ENCODE measurements at regions not wholly inside any gene's neighbourhood (a gene's known extent, or its start where the extent isn't known, plus 50 kb on each side); places are given as distances from the start of the nearest gene placed in this dataset.
"Not testable (repeated sequence)": the region's sequence is repeated elsewhere in the genome, so short reads cannot be mapped to it uniquely, and the experiment has no call there.

- Mint-ChIP-seq H3K9me3 (peaks cover 27% of the 10 kb centered on the region), H3K27me3 (peaks cover 34% of the 10 kb centered on the region)
- not testable (repeated sequence) for DNase-seq, H3K27ac Mint-ChIP-seq, H3K4me3 Mint-ChIP-seq, H3K36me3 Mint-ChIP-seq, H3K4me1 Mint-ChIP-seq
- CTCF ChIA-PET, result interaction anchor here (1.4 to 1.5 kb wide), 2 partner anchors 16 to 34 kb away, joined by 3 to 4 read pairs; no protein-coding TSS in a partner anchor
Measured at GRCh38 chr17:28266926-28267719, 51.9 kb upstream of the TMEM97 start.

GRCh38 chr17:28267720-28268609, 51.0 kb upstream of the TMEM97 start:
- Mint-ChIP-seq H3K27me3 (peaks cover 42% of the 10 kb centered on the region), H3K4me3 (no peak overlapping the region), H3K36me3 (peaks cover 2% of the 10 kb centered on the region), H3K4me1 (no peaks in the 10 kb centered on the region), H3K27ac (no peak overlapping the region), H3K9me3 (peaks cover 22% of the 10 kb centered on the region)
- DNase-seq, result no peak
- CTCF ChIA-PET, result no interaction called here

GRCh38 chr17:28268610-28269313, 50.2 kb upstream of the TMEM97 start:
- Mint-ChIP-seq H3K27ac (no peak overlapping the region), H3K4me3 (no peak overlapping the region), H3K9me3 (peaks cover 19% of the 10 kb centered on the region), H3K4me1 (no peaks in the 10 kb centered on the region), H3K36me3 (peaks cover 2% of the 10 kb centered on the region), H3K27me3 (peaks cover 50% of the 10 kb centered on the region)
- CTCF ChIA-PET, result no interaction called here
- no peak for DNase-seq

Measured in activated naive CD4-positive, alpha-beta T cell treated with anti-CD3 and anti-CD28 coated beads, Interleukin-2, amount 10 ng/mL, durations not matched to agents 7 days and 5 days (primary cell).